ENCODE measurements at regions not wholly inside any gene's neighbourhood (a gene's known extent, or its start where the extent isn't known, plus 50 kb on each side); places are given as distances from the start of the nearest gene placed in this dataset.

DNA sequence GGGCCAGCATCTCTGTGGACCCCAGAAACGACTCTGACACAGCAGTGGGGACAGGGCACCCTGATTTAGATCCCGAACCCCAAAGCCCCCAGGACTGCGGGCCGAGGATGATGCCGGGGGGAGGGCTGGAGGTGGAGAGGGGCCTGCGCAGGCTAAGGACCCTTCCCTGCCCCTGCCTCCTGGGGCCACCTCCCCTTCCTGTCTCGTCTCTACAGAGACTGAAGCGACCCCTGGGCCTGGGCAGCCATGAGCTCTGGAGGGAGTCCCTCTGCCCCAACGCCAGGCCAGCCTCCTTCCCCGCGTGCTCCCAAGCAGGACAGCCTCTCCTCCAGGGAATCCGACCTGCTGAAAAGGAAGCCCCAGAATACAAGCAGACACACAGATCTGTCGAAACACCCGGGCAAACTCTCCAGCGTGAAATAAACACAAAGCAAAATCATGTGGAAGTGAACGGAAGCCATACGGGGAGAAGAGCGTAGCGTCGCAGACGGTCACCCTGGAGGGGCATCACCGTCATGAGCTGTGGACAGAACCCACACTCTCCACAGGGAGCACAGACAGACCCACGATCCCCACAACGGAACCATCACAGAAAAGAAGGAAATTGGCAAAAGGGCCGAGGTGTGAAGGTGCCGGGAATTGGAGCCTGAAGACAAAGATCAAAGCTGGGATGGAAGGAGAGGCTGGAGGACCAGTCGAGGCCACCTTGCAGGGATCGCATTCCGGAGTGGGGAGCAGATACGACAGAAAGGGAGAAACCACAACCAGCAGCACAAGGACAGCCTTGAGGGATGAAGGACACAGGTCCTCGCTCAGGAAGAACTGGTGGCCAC is 51.0 kb upstream of the CTDP1 start:
- DNase-seq: no peak

DNA sequence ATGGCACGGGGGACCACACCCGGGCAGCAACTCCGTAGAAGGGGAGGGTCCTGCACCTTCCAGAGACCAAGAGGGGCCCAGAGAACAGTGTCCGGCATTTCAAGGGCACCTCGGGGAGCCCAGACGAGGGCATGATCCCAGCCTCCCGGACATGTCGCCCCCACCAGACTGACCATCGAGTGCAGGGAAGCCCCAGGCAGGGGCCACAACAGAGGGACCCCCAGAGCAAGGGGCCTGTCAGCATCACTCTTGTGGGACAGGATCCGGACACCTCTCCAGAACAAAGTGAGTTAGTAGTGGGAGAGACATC is 50.4 kb upstream of the CTDP1 start:
- DNase-seq: no peak

- no peak for DNase-seq
Observed at GRCh38 chr18:79629606-79630005, 50.0 kb upstream of the CTDP1 start.

Data from CD4-positive, alpha-beta T cell treated with Interleukin-17A for 1 hour (primary cell).